Kidney glomerular epithelial cell (primary cell): ENCODE measurements at regions not wholly inside any gene's neighbourhood (a gene's known extent, or its start where the extent isn't known, plus 50 kb on each side); places are given as distances from the start of the nearest gene placed in this dataset.
"Not testable (repeated sequence)": the region's sequence is repeated elsewhere in the genome, so short reads cannot be mapped to it uniquely, and the experiment has no call there.

Source experiments
- DNase-seq: peaks from one replicate; lab custom pipeline; 2025; lab: John Stamatoyannopoulos, UW

- DNase-seq: no peak
Observed at GRCh38 chr11:23563591-23563990, 703.3 kb upstream of the CCDC179 start.

DNA sequence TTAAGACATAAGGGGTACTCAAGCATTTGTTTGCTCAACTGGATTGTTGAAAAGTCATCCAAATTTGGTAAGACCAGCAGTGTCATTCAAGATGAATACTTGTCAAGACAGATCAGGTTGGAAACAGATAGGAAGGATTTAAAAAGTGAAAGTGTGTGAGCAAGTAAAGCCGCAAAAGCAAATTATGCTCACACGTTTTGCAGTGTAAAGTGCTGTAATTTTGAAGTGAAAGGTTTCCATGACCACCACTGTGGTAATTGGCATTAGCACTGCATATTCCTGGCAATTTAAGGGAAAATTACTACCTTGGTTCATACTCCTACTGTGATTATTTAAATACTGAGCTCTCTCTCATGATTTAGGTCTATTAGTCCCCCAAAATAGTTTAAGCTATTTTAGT is 704.1 kb upstream of the CCDC179 start:
- no peak for DNase-seq

- no peak for DNase-seq
Observed at GRCh38 chr11:23569134-23569533, 708.9 kb upstream of the CCDC179 start.

GRCh38 chr11:23569547-23569946 is 709.3 kb upstream of the CCDC179 start:
- DNase-seq: no peak

DNA sequence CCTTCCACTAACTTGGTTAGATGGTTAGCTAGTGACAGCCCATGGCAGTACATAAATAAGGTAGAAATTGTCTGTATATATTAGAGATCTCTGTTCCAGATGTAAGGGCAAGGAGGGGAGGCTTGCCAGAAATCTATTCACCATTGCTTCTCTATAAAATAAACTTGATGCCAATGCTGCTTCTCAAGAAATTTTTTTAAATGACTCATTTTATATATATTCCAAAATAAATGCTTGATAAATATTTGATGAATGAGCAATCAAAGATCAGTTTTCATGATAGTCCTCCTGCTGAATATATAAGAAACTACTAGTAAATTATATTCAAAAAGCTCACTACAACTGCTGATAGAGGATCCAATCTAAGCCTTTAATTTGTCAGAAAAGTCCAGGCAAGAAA is 710.6 kb upstream of the CCDC179 start:
- DNase-seq: no peak

DNA sequence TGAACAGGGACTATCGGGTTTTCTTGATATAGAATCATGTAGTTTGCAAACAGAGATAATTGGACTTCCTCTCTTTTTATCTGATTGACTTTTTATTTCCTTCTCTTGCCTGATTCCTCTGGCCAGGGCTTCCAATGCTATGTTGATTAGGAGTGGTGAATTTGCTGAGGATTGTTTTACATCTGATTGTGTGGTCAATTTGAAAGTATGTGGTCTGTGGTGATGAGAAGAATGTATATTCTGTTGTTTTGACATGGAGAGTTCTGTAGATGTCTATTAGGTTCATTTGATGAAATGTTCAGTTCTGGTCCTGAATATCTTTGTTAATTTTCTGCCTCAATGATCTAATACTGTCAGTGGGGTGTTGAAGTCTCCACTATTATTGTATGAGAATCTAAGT is 713.2 kb upstream of the CCDC179 start:
- no peak for DNase-seq

DNA sequence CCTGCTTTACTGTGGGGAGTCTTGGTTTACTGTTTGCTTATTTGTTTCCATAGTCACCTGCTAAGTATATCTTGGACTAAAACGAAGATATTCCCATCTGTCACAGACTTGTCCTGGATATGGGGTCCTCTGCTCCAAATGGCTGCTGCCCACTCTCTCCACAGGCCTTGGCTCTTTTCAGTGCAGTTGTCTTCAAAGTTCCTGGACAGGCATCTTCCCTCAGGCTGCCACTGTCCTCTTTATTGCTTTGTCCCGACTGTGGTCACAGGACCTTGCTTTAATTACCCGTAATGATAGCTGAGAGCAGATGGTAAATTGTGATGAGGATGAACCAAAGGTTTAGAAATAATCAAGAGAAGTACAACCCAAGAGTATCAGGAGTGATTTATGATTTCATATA is 713.9 kb upstream of the CCDC179 start:
- no peak for DNase-seq

DNA sequence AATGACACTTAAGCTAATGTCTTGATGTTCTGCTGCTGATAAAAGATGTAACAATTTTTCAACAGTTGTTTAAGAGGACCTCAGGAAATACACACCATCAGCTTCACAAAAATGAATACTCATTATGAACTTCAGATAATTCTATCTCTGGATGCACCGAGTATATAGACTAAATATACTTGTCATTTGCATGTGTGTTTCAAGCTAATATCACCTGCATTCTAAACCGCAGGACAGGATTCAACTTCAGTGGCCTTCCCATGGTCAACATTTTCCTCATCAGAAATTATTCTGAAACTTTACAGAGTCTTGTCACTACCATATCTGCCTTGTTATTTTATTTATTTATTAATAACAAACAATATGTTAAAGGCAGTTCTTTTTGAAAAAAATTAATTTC is 717.0 kb upstream of the CCDC179 start:
- no peak for DNase-seq

DNA sequence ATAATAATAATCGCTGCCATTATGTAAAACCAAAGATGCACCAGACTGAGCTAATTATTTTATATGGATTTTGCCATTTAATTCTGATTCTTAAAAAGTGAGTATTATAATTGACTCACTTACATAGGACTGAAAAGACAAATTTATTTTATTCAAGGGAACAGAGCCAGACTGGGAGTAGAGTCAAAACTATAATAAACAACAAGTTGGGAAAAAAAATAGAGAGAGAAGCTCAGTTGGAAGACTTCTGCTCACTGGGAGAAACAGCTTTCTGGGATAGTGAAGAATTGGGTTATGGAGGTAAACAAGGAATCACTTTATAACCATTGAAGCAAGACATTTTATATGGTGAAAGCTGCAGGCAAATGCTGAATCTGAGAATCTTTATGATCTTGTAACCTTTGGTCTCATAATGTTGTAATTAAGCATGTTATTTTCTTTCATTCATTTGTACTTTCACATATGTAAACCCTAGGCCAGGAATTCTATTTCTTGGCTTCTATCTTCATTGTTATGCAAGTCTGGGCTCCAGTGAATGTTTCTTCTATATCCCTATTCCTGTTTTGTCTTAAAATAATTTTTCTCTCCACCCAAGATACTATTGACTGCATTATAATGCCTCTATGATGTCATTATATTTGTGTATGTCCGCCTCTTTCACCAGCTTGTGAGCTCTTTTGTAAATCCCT is 725.3 kb upstream of the CCDC179 start:
- DNase-seq: no peak

- DNase-seq: no peak
Observed at GRCh38 chr11:23586173-23586572, 725.9 kb upstream of the CCDC179 start.

GRCh38 chr11:23590596-23591308 is 730.5 kb upstream of the CCDC179 start:
- no peak for DNase-seq

DNA sequence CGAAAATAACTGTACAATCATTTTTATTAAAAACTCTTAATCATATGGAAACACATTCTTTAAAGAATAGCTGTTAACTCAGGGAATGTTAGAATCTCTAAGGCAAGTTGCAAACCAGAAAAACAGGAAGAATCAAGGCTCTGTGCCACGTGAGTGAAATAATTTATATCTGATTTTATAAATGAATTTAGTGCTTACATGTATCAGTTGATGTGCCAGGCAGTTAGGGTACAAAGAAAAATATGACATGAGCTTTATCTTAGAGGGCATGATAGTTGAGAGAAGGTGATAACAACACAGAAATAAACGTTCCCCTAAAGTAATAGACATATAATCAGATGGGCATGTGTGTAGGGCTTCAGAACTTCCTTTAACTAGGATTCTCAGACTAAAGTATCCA is 734.5 kb upstream of the CCDC179 start:
- no peak for DNase-seq

- DNase-seq: no peak
Observed at GRCh38 chr11:23604966-23605365, 744.7 kb upstream of the CCDC179 start.

DNA sequence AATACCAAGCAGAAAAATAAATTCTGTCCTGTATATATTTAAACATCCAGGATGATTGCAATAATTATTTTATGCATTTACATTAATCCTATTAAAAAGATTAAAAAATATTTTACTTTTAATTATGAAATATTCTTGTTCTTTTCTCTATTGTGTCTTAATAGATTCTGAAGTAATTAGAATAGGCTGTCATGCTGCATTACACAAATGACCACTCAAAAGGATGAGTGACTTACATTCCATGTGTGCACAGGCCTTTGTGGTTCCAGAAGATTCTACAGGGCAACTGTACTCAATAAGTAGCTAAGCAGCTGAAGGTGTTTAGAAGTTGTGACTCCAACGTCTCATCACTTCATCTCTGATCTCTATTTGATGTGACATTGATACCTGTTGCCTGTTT is 745.9 kb upstream of the CCDC179 start:
- DNase-seq: no peak

DNA sequence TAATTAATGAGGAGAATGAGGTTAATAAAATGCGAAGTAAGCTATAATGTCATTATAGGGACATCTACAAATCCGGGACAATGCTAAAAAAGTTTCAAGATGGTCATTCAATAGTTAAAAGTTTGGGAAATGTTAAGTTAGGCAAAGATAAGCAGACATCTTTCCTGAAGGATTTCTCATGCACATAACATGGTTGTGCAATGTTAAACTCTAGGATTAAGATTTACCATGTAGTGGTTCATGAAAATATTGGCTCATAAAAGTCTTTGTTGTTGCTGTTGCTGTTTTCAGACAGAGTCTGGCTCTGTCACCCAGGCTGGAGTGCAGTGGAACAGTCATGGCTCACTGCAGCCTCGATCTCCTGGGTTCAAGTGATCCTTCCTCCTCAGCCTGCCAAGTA is 751.5 kb upstream of the CCDC179 start:
- no peak for DNase-seq

DNA sequence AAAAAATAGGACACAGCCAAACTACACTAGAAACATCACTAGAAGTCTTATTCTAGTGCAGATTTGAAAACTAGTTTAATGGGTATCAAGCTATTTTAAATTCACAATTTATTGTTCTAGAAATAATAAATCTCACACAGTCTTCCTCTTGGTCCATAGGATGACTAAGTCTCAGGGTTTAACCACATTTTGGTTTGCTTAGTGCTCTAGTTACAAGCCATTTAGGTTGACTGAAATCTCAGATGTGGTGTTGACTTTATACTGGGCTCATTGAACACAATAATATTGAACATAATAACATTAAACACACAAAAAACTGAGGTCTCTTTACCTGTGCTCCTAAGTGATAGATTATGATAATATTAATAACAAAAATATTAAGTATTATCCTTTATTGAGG is 760.3 kb upstream of the CCDC179 start:
- no peak for DNase-seq

DNA sequence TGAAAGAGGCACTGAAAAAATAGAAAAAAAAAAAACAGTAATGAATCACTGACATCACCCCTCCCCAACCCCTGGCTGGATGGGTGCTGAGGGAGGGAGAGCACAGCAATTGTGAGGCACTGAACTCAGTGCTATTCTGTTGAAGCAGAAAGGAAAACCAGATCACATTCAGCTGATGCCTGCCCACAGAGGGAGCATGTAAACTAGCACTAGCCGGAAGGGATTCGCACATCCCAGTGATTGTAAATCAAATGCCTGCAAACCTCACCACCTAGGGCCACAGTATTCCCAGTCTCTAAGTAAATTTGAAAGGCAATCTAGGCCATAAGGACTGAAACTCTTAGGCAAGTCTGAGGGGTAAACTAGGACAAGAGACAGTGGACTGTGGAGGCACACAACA is 772.0 kb upstream of the CCDC179 start:
- DNase-seq: no peak

DNA sequence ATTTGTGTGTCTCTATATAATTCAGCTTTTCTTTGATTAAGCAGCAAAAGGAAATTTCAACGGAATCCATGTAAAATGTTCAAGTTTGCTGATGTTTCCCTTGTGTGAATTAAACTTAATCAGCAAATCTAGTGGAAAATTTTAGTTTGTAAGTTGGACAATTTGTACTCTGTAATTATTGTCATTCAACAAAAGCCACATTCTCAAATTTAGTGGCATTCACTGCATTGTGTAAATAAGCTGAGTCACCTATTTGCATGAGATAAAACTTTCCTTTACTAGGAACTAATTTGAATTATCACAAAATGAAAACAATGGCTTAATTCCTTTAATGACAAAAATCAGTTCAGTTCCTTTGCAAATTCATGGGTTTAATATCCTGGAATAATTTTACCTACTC is 784.2 kb upstream of the CCDC179 start:
- no peak for DNase-seq

- DNase-seq: not testable (repeated sequence)
Observed at GRCh38 chr11:23652336-23652735, 792.1 kb upstream of the CCDC179 start.

DNA sequence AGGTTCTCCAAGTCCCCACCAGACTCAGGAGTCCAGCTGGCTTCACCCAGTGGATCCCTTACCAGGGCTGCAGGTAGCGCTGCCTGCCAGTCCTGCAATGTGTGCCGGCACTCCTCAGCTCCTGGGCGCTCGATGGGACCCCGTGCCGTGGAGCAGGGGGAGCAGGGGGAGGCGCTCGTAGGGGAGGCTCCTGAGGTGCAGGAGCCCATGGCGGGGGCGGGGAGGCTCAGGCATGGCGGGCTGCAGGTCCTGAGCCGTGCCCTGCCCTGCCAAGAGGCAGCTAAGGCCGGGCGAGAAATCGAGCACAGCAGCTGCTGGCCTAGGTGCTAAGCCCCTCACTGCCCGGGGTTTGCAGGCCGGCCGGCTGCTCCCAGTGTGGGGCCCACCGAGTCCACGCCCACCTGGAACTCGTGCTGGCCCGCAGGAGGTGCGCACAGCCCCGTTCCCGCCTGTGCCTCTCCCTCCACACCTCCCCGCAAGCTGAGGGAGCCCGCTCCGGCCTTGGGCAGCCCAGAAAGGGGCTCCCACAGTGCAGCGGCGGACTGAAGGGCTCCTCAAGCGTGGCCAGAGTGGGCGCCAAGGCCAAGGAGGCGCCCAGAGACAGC is 792.9 kb upstream of the CCDC179 start:
- DNase-seq: no peak

DNA sequence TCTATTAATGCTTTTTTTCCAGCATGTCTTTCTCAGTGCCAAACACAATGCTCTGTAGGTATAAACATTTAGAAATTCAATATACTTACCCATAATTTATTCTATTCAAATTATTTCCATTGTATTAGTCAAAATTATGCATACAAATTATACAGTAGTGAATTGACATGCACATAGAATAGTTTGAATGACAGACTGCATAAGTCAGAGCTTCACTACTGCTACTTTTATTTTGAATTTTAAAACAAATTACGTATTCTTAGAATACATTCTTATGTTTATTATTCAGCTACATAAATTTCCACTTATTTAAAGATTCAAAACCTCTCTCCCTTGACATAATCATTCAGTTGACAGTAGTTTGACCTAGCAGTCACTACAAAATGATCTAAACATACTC is 808.0 kb upstream of the CCDC179 start:
- DNase-seq: no peak

GRCh38 chr11:23673366-23673765 is 813.1 kb upstream of the CCDC179 start:
- DNase-seq: no peak

GRCh38 chr11:23674866-23675265 is 814.6 kb upstream of the CCDC179 start:
- DNase-seq: no peak

DNA sequence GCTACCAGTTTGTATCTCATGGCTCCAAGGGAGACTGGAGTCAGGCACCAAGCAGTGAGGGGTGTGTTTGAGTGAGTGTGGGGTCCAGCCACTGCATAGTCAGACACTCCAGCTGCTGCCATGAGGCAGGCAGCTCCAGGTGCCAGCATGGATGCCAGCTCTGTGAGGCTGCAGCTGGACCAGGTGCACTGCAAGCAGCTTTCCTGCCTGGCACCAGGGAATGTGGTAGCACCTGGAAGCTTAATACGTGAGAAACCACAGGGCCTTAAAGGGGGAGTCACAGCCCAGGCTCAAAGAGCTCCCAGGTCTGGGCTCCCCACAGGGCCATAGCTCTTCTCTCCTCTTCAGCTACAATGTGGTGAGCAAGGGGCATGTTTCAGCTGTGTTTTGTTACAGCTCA is 817.8 kb upstream of the LUZP2 start:
- no peak for DNase-seq
